Muscle layer of colon (tissue), 2 donors: ENCODE measurements at regions not wholly inside any gene's neighbourhood (a gene's known extent, or its start where the extent isn't known, plus 50 kb on each side); places are given as distances from the start of the nearest gene placed in this dataset.
"Not testable (repeated sequence)": the region's sequence is repeated elsewhere in the genome, so short reads cannot be mapped to it uniquely, and the experiment has no call there.

Experiments used
- H3K27ac ChIP-seq: one replicate; pipeline ENCODE4 v1.7.0; 2013; ENCODE audit warnings: low read depth, mild to moderate bottlenecking, low read length, moderate library complexity
- H3K27me3 ChIP-seq, 2 donors: one replicate each; pipeline ENCODE4 v1.7.0; 2013; ENCODE audit warnings: low read length in 2 of 2, mild to moderate bottlenecking in 2 of 2; ENCODE audit not compliant: insufficient read depth in 2 of 2, control insufficient read depth in 1 of 2
- H3K36me3 ChIP-seq: one replicate; pipeline ENCODE4 v1.7.0; 2013; ENCODE audit warnings: mild to moderate bottlenecking, low read length; ENCODE audit not compliant: insufficient read depth
- H3K4me1 ChIP-seq: one replicate; pipeline ENCODE4 v1.7.0; 2013; ENCODE audit warnings: mild to moderate bottlenecking, low read length; ENCODE audit not compliant: insufficient read depth
- H3K4me3 ChIP-seq, 2 donors: one replicate each; pipeline ENCODE4 v1.7.0; 2013; ENCODE audit warnings: low read length in 2 of 2, low read depth in 1 of 2, mild to moderate bottlenecking in 1 of 2, moderate library complexity in 1 of 2
- H3K9ac ChIP-seq: one replicate; pipeline ENCODE4 v1.7.0; 2013; ENCODE audit warnings: low read length
- H3K9me3 ChIP-seq: one replicate; pipeline ENCODE4 v1.7.0; 2013; ENCODE audit warnings: mild to moderate bottlenecking, low read length
- donor health status: abdominal sarcoma.
- donor health status: Adenocarcinoma of cecum.

GRCh38 chr14:49036984-49037516, 549.1 kb downstream of the RPS29 start:
- Histone ChIP-seq H3K36me3 (no peaks in the 10 kb centered on the region), H3K9me3 (no peaks in the 10 kb centered on the region), H3K4me3 (no peak overlapping the region), H3K27ac (no peak overlapping the region), H3K9ac (no peak overlapping the region), H3K27me3 (no peaks in the 10 kb centered on the region), H3K4me1 (no peaks in the 10 kb centered on the region)

- H3K9me3 ChIP-seq = no peaks in the 10 kb centered on the region
- no peak overlapping the region for H3K9ac ChIP-seq
- H3K27ac ChIP-seq = no peak overlapping the region
- no peaks in the 10 kb centered on the region for H3K36me3 ChIP-seq
- H3K4me3 ChIP-seq = no peak overlapping the region
- H3K4me1 ChIP-seq = no peaks in the 10 kb centered on the region
- H3K27me3 ChIP-seq = no peaks in the 10 kb centered on the region
Observed at GRCh38 chr14:49036266-49036665, 549.9 kb downstream of the RPS29 start.

- Histone ChIP-seq H3K4me1 (no peaks in the 10 kb centered on the region), H3K4me3 (no peak overlapping the region), H3K36me3 (no peaks in the 10 kb centered on the region), H3K9me3 (no peaks in the 10 kb centered on the region), H3K27me3 (no peaks in the 10 kb centered on the region), H3K9ac (no peak overlapping the region), H3K27ac (no peak overlapping the region)
Observed at GRCh38 chr14:49033131-49033530, 553.0 kb downstream of the RPS29 start.

DNA sequence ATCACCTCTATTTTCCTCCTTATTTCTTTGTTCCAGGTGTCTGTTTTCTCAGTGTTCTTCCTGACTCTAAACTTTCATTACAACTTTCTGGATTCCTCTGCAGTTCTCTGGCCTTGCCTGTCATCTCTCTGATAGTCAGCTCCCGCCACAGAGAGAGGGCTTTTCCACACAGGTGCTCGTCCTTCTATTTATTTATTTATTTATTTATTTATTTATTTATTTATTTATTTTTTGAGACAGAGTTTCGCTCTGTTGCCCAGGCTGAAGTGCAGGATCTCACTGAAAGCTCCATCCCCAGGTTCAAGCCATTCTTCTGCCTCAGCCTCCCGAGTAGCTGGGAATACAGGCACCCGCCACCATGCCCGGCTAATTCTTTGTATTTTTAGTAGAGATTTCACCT, 554.5 kb downstream of the RPS29 start:
- not testable (repeated sequence) for H3K9ac ChIP-seq, H3K4me3 ChIP-seq, H3K27me3 ChIP-seq, H3K27ac ChIP-seq, H3K9me3 ChIP-seq, H3K4me1 ChIP-seq, H3K36me3 ChIP-seq

- Histone ChIP-seq H3K27ac (no peak overlapping the region), H3K27me3 (no peaks in the 10 kb centered on the region), H3K4me3 (no peak overlapping the region), H3K4me1 (no peaks in the 10 kb centered on the region), H3K9ac (no peak overlapping the region), H3K36me3 (no peaks in the 10 kb centered on the region), H3K9me3 (no peaks in the 10 kb centered on the region)
Observed at GRCh38 chr14:49019467-49020115, 566.6 kb downstream of the RPS29 start.

GRCh38 chr14:49017447-49017846, 568.7 kb downstream of the RPS29 start:
- Histone ChIP-seq H3K36me3 (no peaks in the 10 kb centered on the region), H3K4me3 (no peak overlapping the region), H3K4me1 (no peaks in the 10 kb centered on the region), H3K9ac (no peak overlapping the region), H3K9me3 (no peaks in the 10 kb centered on the region), H3K27ac (no peak overlapping the region), H3K27me3 (no peaks in the 10 kb centered on the region)

- H3K9me3 ChIP-seq = no peaks in the 10 kb centered on the region
- H3K36me3 ChIP-seq = no peaks in the 10 kb centered on the region
- no peak overlapping the region for H3K9ac ChIP-seq
- no peaks in the 10 kb centered on the region for H3K4me1 ChIP-seq
- H3K4me3 ChIP-seq = no peak overlapping the region
- H3K27me3 ChIP-seq = no peaks in the 10 kb centered on the region
- no peak overlapping the region for H3K27ac ChIP-seq
Observed at GRCh38 chr14:49016381-49016780, 569.8 kb downstream of the RPS29 start.

DNA sequence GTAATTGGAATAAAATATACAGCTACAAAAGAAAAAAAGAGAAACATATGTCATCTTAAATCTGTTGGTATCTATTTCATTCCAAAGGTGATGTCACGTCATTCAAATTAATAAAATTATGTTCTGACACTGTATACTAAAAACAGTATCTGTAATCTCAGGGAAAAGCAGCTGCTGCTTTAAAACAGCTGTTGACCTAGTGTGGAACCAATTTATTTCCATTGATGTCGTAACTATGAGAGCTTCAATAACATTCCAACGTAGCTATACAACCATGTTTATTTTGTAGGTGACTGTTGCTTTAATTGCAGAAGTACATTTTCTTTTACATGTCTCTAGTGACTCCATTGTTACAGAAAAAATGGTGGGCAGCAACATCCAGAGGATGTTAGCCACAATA, 571.7 kb downstream of the RPS29 start:
- no peak overlapping the region for H3K27ac ChIP-seq
- no peaks in the 10 kb centered on the region for H3K9me3 ChIP-seq
- H3K4me3 ChIP-seq = no peak overlapping the region
- H3K36me3 ChIP-seq = no peaks in the 10 kb centered on the region
- H3K27me3 ChIP-seq = no peaks in the 10 kb centered on the region
- H3K4me1 ChIP-seq = no peaks in the 10 kb centered on the region
- no peak overlapping the region for H3K9ac ChIP-seq

DNA sequence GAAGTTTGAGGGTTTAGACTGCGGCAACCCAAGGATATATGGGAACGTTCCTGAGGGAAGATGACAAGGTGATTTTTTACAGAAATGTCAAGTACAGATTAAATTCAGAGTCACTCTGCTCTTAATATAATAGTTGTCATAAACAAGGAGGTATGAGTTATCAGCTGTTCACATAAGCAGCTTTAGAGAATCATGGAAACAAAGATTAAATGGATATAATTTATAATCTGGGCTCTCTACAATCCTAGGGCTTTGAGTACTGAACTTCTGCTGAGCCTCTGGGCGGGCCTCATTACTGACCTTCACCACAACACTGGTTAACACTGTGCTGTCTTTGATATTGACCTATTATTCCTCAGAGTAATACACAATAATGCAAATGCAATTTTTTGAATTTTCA, 577.8 kb downstream of the RPS29 start:
- no peaks in the 10 kb centered on the region for H3K36me3 ChIP-seq
- H3K27me3 ChIP-seq = no peaks in the 10 kb centered on the region
- no peak overlapping the region for H3K4me3 ChIP-seq
- H3K4me1 ChIP-seq = no peaks in the 10 kb centered on the region
- H3K9me3 ChIP-seq = no peaks in the 10 kb centered on the region
- no peak overlapping the region for H3K27ac ChIP-seq
- no peak overlapping the region for H3K9ac ChIP-seq

DNA sequence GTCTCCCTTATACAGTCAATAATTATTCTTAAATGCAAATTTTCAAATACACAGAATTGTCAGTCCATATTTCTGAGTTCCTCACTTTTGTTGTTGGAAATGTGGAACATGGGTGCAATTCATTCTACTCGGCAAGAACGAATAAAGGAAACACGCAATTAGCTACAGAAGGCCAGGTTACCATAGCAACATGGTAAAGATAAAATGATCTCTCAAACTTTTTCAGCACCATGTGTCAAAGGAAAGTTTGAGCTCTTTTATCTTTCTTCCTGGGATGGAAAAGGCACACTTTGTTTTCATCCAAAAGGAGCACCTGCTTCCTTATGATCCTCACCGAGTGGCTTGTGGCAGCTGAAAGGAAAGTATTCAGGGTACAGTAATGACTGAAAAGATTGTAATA, 595.0 kb downstream of the RPS29 start:
- H3K4me3 ChIP-seq = no peak overlapping the region
- no peaks in the 10 kb centered on the region for H3K27me3 ChIP-seq
- H3K4me1 ChIP-seq = no peaks in the 10 kb centered on the region
- H3K9me3 ChIP-seq = no peaks in the 10 kb centered on the region
- H3K27ac ChIP-seq = no peak overlapping the region
- H3K9ac ChIP-seq = no peak overlapping the region
- no peaks in the 10 kb centered on the region for H3K36me3 ChIP-seq

GRCh38 chr14:48983351-48983888, 602.8 kb downstream of the RPS29 start:
- no peak overlapping the region for H3K27ac ChIP-seq
- no peaks in the 10 kb centered on the region for H3K36me3 ChIP-seq
- H3K4me1 ChIP-seq = no peaks in the 10 kb centered on the region
- no peaks in the 10 kb centered on the region for H3K27me3 ChIP-seq
- H3K9ac ChIP-seq = no peak overlapping the region
- no peak overlapping the region for H3K4me3 ChIP-seq
- no peaks in the 10 kb centered on the region for H3K9me3 ChIP-seq

DNA sequence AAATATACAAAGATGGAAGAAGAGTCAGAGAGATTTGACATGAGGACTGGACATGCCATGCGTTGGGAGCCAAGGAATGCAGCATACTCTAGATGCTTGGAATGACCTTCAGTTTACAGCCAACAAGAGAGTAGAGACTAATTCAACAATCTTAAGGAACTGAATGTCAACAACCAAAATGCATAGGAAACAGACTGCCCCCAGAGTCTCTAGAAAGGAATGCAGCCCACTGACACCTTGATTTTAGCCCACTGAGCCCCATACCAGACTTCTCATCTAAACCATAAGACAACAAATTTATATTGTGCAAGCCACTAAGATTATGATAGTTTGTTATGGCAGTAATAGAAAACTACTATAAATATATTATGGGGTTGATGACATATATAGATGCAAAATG, 611.2 kb downstream of the RPS29 start:
- H3K4me1 ChIP-seq = no peaks in the 10 kb centered on the region
- no peak overlapping the region for H3K9ac ChIP-seq
- no peaks in the 10 kb centered on the region for H3K27me3 ChIP-seq
- H3K4me3 ChIP-seq = no peak overlapping the region
- H3K9me3 ChIP-seq = no peaks in the 10 kb centered on the region
- no peak overlapping the region for H3K27ac ChIP-seq
- H3K36me3 ChIP-seq = no peaks in the 10 kb centered on the region
